Heart left ventricle (tissue), 16 donors: ENCODE measurements at regions not wholly inside any gene's neighbourhood (a gene's known extent, or its start where the extent isn't known, plus 50 kb on each side); places are given as distances from the start of the nearest gene placed in this dataset.

Experiments
- ATAC-seq, 4 donors: fragments of 200-7000 bp; cut with Tn5 transposase; one replicate each; pipeline ENCODE4 v1.9.1; 2020 to 2022; ENCODE audit warnings: moderate library complexity in 4 of 4, mild to moderate bottlenecking in 3 of 4, moderate number of reproducible peaks in 1 of 4
- DNase-seq, 5 donors: peaks; one replicate each; pipeline ENCODE4 v3.0.0-alpha.2; 2020
- H3K27ac ChIP-seq, 12 donors: fragments of 200-600 bp; sonication (generic) in 4 of 12; one replicate each; pipeline versions ENCODE4 v1.5.0 to v1.8.0; 2016 to 2022; ENCODE audit warnings: mild to moderate bottlenecking in 2 of 12
- H3K27me3 ChIP-seq, 9 donors: fragments of 200-600 bp; sonication (generic) in 2 of 9; one replicate each; pipeline versions ENCODE4 v1.5.1 to v1.8.0; 2016 to 2022; ENCODE audit warnings: mild to moderate bottlenecking in 3 of 9
- H3K36me3 ChIP-seq, 9 donors: fragments of 200-600 bp; sonication (generic) in 2 of 9; one replicate each; pipeline versions ENCODE4 v1.5.0 to v1.8.0; 2018 to 2022; ENCODE audit warnings: mild to moderate bottlenecking in 2 of 9
- H3K4me1 ChIP-seq, 12 donors: fragments of 200-600 bp; sonication (generic) in 4 of 12; one replicate each; pipeline versions ENCODE4 v1.5.0 to v1.8.0; 2016 to 2022; ENCODE audit warnings: mild to moderate bottlenecking in 3 of 12
- H3K4me3 ChIP-seq, 12 donors: fragments of 200-600 bp; sonication (generic) in 4 of 12; one replicate each; pipeline versions ENCODE4 v1.5.0 to v1.8.0; 2017 to 2022; ENCODE audit warnings: mild to moderate bottlenecking in 9 of 12, moderate library complexity in 4 of 12
- H3K9me3 ChIP-seq, 12 donors: fragments of 200-600 bp; sonication (generic) in 4 of 12; one replicate each; pipeline versions ENCODE4 v1.5.0 to v1.8.0; 2016 to 2022; ENCODE audit warnings: mild to moderate bottlenecking in 1 of 12
- POLR2A ChIP-seq, 2 donors: fragments of 450-650 bp; IDR thresholded peaks; one replicate each; pipeline ENCODE4 v1.6.1; 2017; ENCODE audit warnings: antibody characterized with exemption in 2 of 2, mild to moderate bottlenecking in 2 of 2, moderate library complexity in 2 of 2
- WGBS, 4 donors: extraction: QIAGEN DNeasy Blood & Tissue Kit in 2 of 4; methylation state at CpG; one replicate each; pipeline versions ENCODE4 v1.1.5 to v1.1.7; 2013 to 2018; 5-methylcytosine and 5-hydroxymethylcytosine counted together
- intact Hi-C, 10 donors: fragments of 100-400 bp; cut with DNase I; formaldehyde crosslinking; loops; one replicate each; pipeline versions ENCODE4 v1.11.1 to v1.14.2; 2022
- TF ChIP-seq, protein P1 (sequence below), 12 donors: fragments of 200-600 bp; sonication (generic) in 4 of 12; IDR thresholded peaks; one replicate each; pipeline versions ENCODE4 v1.5.0 to v1.8.0; 2018 to 2022; ENCODE audit warnings: antibody characterized with exemption in 12 of 12, mild to moderate bottlenecking in 5 of 12
- donor health status: ischemic (EF 13 %, LVEDD 7.1; RV severe dilation, severe dysfunction).
- donor health status: healthy with polysubstance abuse.
- donor health status: DM: no; HTN: yes; CAD: no.
- donor health status: DM: no; HTN: no; CAD: no.
- donor health status: ischemic (EF 25% LVEDD 6.9; RV normal size, moderate dysfunction).
- donor health status: ischemic (EF 25% LVEDD 5.7; RV mildly dilated, moderate dysfunction).
- donor health status: healthy.
- donor health status: DM: yes; HTN: yes; CAD: no.
- donor health status: ischemic (EF 35%, LVEDD 5.7; RV mildly dilated, moderate dysfunction).
- donor health status: nonischemic (EF 11% LVEDD 7.7; RV severe dilation, severe dysfunction).
- donor health status: DM: yes; HTN: yes; CAD: no.
- donor health status: PGD.
- donor health status: ischemic (EF 29% LVEDD 5.4; RV normal size, mild dysfunction).
- donor health status: nonischemic (EF 23%, LVEDD 6.1; RV moderate dilation, normal function).

GRCh38 chr6:113623129-113623528, 234.0 kb upstream of the MARCKS start:
- intact Hi-C loops: no loop called here
- Histone ChIP-seq H3K27me3 (no peaks in the 10 kb centered on the region), H3K9me3 (no peaks in the 10 kb centered on the region), H3K27ac (no peak overlapping the region), H3K4me1 (no peaks in the 10 kb centered on the region), H3K36me3 (no peaks in the 10 kb centered on the region), H3K4me3 (no peak overlapping the region)
- TF ChIP-seq, protein P1, sequence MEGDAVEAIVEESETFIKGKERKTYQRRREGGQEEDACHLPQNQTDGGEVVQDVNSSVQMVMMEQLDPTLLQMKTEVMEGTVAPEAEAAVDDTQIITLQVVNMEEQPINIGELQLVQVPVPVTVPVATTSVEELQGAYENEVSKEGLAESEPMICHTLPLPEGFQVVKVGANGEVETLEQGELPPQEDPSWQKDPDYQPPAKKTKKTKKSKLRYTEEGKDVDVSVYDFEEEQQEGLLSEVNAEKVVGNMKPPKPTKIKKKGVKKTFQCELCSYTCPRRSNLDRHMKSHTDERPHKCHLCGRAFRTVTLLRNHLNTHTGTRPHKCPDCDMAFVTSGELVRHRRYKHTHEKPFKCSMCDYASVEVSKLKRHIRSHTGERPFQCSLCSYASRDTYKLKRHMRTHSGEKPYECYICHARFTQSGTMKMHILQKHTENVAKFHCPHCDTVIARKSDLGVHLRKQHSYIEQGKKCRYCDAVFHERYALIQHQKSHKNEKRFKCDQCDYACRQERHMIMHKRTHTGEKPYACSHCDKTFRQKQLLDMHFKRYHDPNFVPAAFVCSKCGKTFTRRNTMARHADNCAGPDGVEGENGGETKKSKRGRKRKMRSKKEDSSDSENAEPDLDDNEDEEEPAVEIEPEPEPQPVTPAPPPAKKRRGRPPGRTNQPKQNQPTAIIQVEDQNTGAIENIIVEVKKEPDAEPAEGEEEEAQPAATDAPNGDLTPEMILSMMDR (IDR thresholded peaks at IDR 0.05): no peak
- TF ChIP-seq POLR2A (IDR thresholded peaks at IDR 0.05): no peak
- DNase-seq (no peak), ATAC-seq (no peak)

GRCh38 chr6:113625850-113626249, 231.3 kb upstream of the MARCKS start:
- 95 to 97% (median 95%) methylated on average over 3 of the region's 3 CpGs for WGBS, 4 donors
- Histone ChIP-seq H3K36me3 (no peaks in the 10 kb centered on the region), H3K27me3 (no peaks in the 10 kb centered on the region), H3K4me1 (peaks cover 0 to 23% (median 8%) of the 10 kb centered on the region in 12 donors), H3K27ac (no peak overlapping the region), H3K4me3 (no peak overlapping the region), H3K9me3 (no peaks in the 10 kb centered on the region)
- ATAC-seq: no peak
- no peak for TF ChIP-seq POLR2A (IDR thresholded peaks at IDR 0.05)
- TF ChIP-seq, protein P1 (IDR thresholded peaks at IDR 0.05): no peak
- no peak for DNase-seq
- intact Hi-C loops: no loop called here

DNA sequence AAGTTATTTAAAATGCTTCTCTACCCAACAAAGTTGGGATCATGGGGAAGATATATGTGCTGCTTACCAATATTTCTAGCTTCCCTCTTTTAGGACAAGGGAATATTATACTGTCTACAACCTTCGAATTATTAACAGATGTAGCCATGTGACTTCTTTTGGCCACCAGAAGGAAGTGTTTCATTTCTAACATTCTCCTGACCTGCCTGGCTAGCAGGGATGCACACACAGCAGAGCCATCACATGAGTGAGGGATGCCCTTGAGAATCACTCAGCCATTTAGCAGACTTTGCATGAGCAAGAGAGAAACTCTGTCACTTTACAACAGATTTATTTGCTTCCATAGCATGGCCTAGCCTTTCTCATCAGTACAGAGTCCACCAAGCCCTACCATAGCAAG, 230.7 kb upstream of the MARCKS start:
- Histone ChIP-seq H3K27ac (no peak overlapping the region), H3K4me1 (peaks cover 0 to 30% (median 13%) of the 10 kb centered on the region in 12 donors), H3K9me3 (no peaks in the 10 kb centered on the region), H3K27me3 (no peaks in the 10 kb centered on the region), H3K4me3 (no peak overlapping the region), H3K36me3 (no peaks in the 10 kb centered on the region)
- ATAC-seq: no peak
- DNase-seq: no peak
- TF ChIP-seq POLR2A (IDR thresholded peaks at IDR 0.05): no peak
- TF ChIP-seq, protein P1 (IDR thresholded peaks at IDR 0.05): no peak
- intact Hi-C loops: no loop called here
- 82 to 92% (median 86%) methylated on average over 1 of the region's 1 CpG for WGBS, 4 donors

GRCh38 chr6:113627480-113627879, 229.7 kb upstream of the MARCKS start:
- H3K27ac ChIP-seq: no peak overlapping the region
- no peaks in the 10 kb centered on the region for H3K27me3 ChIP-seq
- DNase-seq: no peak
- peaks cover 0 to 40% (median 22%) of the 10 kb centered on the region in 12 donors for H3K4me1 ChIP-seq
- TF ChIP-seq POLR2A (IDR thresholded peaks at IDR 0.05): no peak
- TF ChIP-seq, protein P1 (IDR thresholded peaks at IDR 0.05): no peak
- H3K9me3 ChIP-seq: no peaks in the 10 kb centered on the region
- H3K4me3 ChIP-seq: no peak overlapping the region
- H3K36me3 ChIP-seq: no peaks in the 10 kb centered on the region
- intact Hi-C loops: no loop called here
- no peak for ATAC-seq
- WGBS, 4 donors: 93 to 99% (median 96%) methylated on average over 2 of the region's 2 CpGs
